Upper lobe of left lung (tissue), 4 donors: ENCODE measurements at regions not wholly inside any gene's neighbourhood (a gene's known extent, or its start where the extent isn't known, plus 50 kb on each side); places are given as distances from the start of the nearest gene placed in this dataset.

Experiments
- POLR2A ChIP-seq, 4 donors: fragments of 450-650 bp; IDR thresholded peaks; one replicate each; pipeline ENCODE4 v1.5.1; 2016 to 2017; ENCODE audit warnings: antibody characterized with exemption in 4 of 4, mild to moderate bottlenecking in 2 of 4
- TF ChIP-seq, protein P1 (sequence below), 6 experiments: fragments of 450-650 bp in 4 of 6; fragments of 200-600 bp in 2 of 6; sonication (generic) in 2 of 6; IDR thresholded peaks; one replicate each; pipeline ENCODE4 v1.5.1; 2016 to 2019; ENCODE audit warnings: antibody characterized with exemption in 6 of 6

DNA sequence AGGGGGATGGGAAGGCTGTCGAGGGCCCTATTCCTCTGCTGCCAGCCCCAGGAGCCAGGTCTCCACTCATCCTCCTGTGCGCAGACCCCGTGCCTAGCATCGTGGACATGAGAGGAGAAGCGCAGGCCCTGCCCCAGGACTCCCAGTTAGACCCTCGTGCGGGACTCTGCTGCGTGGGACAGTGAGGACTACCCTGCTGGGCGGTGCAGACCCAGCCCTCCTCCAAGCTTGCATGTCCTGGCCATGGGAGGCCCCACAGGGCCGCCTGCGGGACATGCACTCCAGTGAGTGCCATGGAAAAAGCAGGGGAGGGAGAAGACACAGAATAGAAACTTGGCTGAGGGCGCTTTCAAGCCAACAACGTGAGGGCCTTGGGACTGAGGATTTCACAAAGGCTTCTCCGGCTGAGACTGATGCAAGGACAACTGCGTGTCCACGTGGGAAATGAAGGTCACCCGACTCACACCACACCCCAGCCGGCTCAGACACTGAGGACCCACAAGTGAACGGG, 62.6 kb upstream of the IQSEC1 start:
- TF ChIP-seq, protein P1, sequence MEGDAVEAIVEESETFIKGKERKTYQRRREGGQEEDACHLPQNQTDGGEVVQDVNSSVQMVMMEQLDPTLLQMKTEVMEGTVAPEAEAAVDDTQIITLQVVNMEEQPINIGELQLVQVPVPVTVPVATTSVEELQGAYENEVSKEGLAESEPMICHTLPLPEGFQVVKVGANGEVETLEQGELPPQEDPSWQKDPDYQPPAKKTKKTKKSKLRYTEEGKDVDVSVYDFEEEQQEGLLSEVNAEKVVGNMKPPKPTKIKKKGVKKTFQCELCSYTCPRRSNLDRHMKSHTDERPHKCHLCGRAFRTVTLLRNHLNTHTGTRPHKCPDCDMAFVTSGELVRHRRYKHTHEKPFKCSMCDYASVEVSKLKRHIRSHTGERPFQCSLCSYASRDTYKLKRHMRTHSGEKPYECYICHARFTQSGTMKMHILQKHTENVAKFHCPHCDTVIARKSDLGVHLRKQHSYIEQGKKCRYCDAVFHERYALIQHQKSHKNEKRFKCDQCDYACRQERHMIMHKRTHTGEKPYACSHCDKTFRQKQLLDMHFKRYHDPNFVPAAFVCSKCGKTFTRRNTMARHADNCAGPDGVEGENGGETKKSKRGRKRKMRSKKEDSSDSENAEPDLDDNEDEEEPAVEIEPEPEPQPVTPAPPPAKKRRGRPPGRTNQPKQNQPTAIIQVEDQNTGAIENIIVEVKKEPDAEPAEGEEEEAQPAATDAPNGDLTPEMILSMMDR (IDR thresholded peaks at IDR 0.05), result no peak
- no peak for TF ChIP-seq POLR2A (IDR thresholded peaks at IDR 0.05)
